SU-DHL-6 (cell line): ENCODE measurements at regions not wholly inside any gene's neighbourhood (a gene's known extent, or its start where the extent isn't known, plus 50 kb on each side); places are given as distances from the start of the nearest gene placed in this dataset.

ENCODE experiments used
- EZH2phosphoT487 ChIP-seq: fragments of 200-600 bp; sonication (generic), shearing (Covaris generic); conservative IDR thresholded peaks from 2 replicates; pipeline ENCODE4 v1.6.1; 2018; ENCODE audit warnings: mild to moderate bottlenecking, antibody characterized with exemption, low read length, moderate library complexity, mixed read lengths
- TF ChIP-seq, protein P1 (sequence below): fragments of 200-600 bp; sonication (generic); IDR thresholded peaks from one replicate; pipeline ENCODE4 v1.5.1; 2017; ENCODE audit warnings: antibody characterized with exemption, mild to moderate bottlenecking, low read length, moderate library complexity; ENCODE audit not compliant: insufficient read depth, poor library complexity, severe bottlenecking

DNA sequence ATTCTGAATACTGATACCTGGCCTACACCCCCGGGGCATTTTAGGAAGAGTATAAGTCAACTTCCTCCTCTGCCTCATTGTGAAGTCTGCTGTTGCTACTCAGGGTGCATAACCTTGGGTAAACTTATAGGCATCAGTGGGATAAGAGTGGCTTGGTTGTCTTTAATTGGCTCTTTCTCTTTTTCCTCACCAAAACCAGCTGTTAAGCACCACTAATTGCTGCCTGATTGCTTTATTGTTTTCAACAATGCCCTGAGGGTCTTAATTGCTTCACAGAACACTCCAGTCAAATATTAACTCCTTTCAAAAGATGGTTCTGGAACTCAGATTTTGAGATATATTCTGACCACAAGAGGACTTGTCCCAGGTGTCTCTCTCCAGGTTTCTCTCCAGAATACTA lies 337.0 kb upstream of the MAGEB16 start:
- TF ChIP-seq, protein P1, sequence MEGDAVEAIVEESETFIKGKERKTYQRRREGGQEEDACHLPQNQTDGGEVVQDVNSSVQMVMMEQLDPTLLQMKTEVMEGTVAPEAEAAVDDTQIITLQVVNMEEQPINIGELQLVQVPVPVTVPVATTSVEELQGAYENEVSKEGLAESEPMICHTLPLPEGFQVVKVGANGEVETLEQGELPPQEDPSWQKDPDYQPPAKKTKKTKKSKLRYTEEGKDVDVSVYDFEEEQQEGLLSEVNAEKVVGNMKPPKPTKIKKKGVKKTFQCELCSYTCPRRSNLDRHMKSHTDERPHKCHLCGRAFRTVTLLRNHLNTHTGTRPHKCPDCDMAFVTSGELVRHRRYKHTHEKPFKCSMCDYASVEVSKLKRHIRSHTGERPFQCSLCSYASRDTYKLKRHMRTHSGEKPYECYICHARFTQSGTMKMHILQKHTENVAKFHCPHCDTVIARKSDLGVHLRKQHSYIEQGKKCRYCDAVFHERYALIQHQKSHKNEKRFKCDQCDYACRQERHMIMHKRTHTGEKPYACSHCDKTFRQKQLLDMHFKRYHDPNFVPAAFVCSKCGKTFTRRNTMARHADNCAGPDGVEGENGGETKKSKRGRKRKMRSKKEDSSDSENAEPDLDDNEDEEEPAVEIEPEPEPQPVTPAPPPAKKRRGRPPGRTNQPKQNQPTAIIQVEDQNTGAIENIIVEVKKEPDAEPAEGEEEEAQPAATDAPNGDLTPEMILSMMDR = no peak
- TF ChIP-seq EZH2phosphoT487 = no peak
